CD14-positive monocyte (primary cell): ENCODE measurements at regions not wholly inside any gene's neighbourhood (a gene's known extent, or its start where the extent isn't known, plus 50 kb on each side); places are given as distances from the start of the nearest gene placed in this dataset.

ENCODE experiments used
- DNase-seq, 3 donors: peaks; one replicate each; pipeline ENCODE4 v3.0.0-alpha.2; 2011 to 2022
- H2AFZ ChIP-seq: 2 replicates; pipeline ENCODE4 v1.6.0; 2012; ENCODE audit warnings: mild to moderate bottlenecking, low read depth, low read length, inconsistent platforms; ENCODE audit not compliant: insufficient read depth, poor library complexity, severe bottlenecking
- H3K27ac ChIP-seq, 2 donors: 1 replicate in 1 of 2; 2 replicates in 1 of 2; pipeline ENCODE4 v1.5.1; 2012 to 2013; ENCODE audit warnings: low read length in 2 of 2, control low read depth in 1 of 2, inconsistent platforms in 1 of 2, low read depth in 1 of 2, mild to moderate bottlenecking in 1 of 2
- H3K27me3 ChIP-seq, 2 donors: one replicate each; pipeline versions ENCODE4 v1.6.0 to v1.6.1; 2011 to 2013; ENCODE audit warnings: low read length in 2 of 2; ENCODE audit not compliant: control insufficient read depth in 2 of 2, insufficient read depth in 2 of 2
- H3K36me3 ChIP-seq, 2 donors: replicated peaks in 1 of 2; 1 replicate in 1 of 2; 2 replicates in 1 of 2; pipeline versions ENCODE4 v1.5.1 to v1.6.1; 2012 to 2013; ENCODE audit warnings: low read length in 2 of 2, control low read depth in 1 of 2, inconsistent platforms in 1 of 2, mild to moderate bottlenecking in 1 of 2; ENCODE audit not compliant: insufficient read depth in 2 of 2, control insufficient read depth in 1 of 2
- H3K4me1 ChIP-seq, 2 donors: 1 replicate in 1 of 2; 2 replicates in 1 of 2; pipeline versions ENCODE4 v1.5.1 to v1.6.1; 2012 to 2013; ENCODE audit warnings: low read length in 2 of 2, control low read depth in 1 of 2, inconsistent platforms in 1 of 2, mild to moderate bottlenecking in 1 of 2, moderate library complexity in 1 of 2; ENCODE audit not compliant: insufficient read depth in 2 of 2, control insufficient read depth in 1 of 2
- H3K4me2 ChIP-seq: replicated peaks from 2 replicates; pipeline ENCODE3; 2012; ENCODE audit warnings: low read length, moderate library complexity, mild to moderate bottlenecking; ENCODE audit not compliant: poor library complexity, severe bottlenecking; ENCODE audit errors: extremely low read depth
- H3K4me3 ChIP-seq, 3 experiments: fragments of 200-600 bp in 1 of 3; sonication (generic) in 1 of 3; replicated peaks in 1 of 3; 1 replicate in 2 of 3; 2 replicates in 1 of 3; pipeline ENCODE4 v1.5.1; 2011 to 2013; ENCODE audit warnings: low read length in 3 of 3, mild to moderate bottlenecking in 3 of 3, control low read depth in 2 of 3, low read depth in 2 of 3, inconsistent platforms in 1 of 3, moderate library complexity in 1 of 3
- H3K79me2 ChIP-seq: 2 replicates; pipeline ENCODE4 v1.6.0; 2012; ENCODE audit warnings: mild to moderate bottlenecking, control low read depth, inconsistent platforms, low read length, moderate library complexity; ENCODE audit not compliant: insufficient read depth
- H3K9ac ChIP-seq: 2 replicates; pipeline ENCODE4 v1.6.0; 2017; ENCODE audit warnings: low read length, mild to moderate bottlenecking; ENCODE audit not compliant: insufficient read depth, poor library complexity, severe bottlenecking
- H3K9me3 ChIP-seq, 2 donors: replicated peaks in 1 of 2; 1 replicate in 1 of 2; 2 replicates in 1 of 2; pipeline versions ENCODE4 v1.5.1 to v1.6.1; 2012 to 2013; ENCODE audit warnings: low read length in 2 of 2, control low read depth in 1 of 2; ENCODE audit not compliant: control insufficient read depth in 1 of 2, insufficient read depth in 1 of 2
- H4K20me1 ChIP-seq: 2 replicates; pipeline ENCODE4 v1.6.0; 2012; ENCODE audit warnings: mild to moderate bottlenecking, low read length, control low read depth, moderate library complexity; ENCODE audit not compliant: insufficient read depth
- H3K27ac Mint-ChIP-seq, 7 donors: one replicate each; pipeline ENCODE4 v1.8.0; 2020; ENCODE audit warnings: mild to moderate bottlenecking in 7 of 7, mixed read lengths in 7 of 7, moderate library complexity in 6 of 7, inconsistent platforms in 2 of 7
- H3K27me3 Mint-ChIP-seq, 3 donors: one replicate each; pipeline ENCODE4 v1.8.0; 2021 to 2022; ENCODE audit warnings: low read depth in 3 of 3, mild to moderate bottlenecking in 3 of 3, mixed read lengths in 3 of 3, moderate library complexity in 3 of 3, inconsistent platforms in 1 of 3
- H3K36me3 Mint-ChIP-seq, 2 donors: one replicate each; pipeline ENCODE4 v1.8.0; 2020; ENCODE audit warnings: mixed read lengths in 2 of 2, inconsistent platforms in 1 of 2, mild to moderate bottlenecking in 1 of 2
- H3K4me1 Mint-ChIP-seq: one replicate; pipeline ENCODE4 v1.8.0; 2020; ENCODE audit warnings: mild to moderate bottlenecking, mixed read lengths
- H3K4me3 Mint-ChIP-seq, 2 donors: one replicate each; pipeline ENCODE4 v1.8.0; 2020; ENCODE audit warnings: mild to moderate bottlenecking in 2 of 2, mixed read lengths in 2 of 2, moderate library complexity in 1 of 2
- H3K9me3 Mint-ChIP-seq, 7 donors: one replicate each; pipeline ENCODE4 v1.8.0; 2020 to 2022; ENCODE audit warnings: mixed read lengths in 7 of 7, mild to moderate bottlenecking in 6 of 7, moderate library complexity in 6 of 7, inconsistent platforms in 2 of 7
- CTCF ChIP-seq: fragments of 200-600 bp; IDR thresholded peaks from one replicate; pipeline ENCODE4 v1.8.0; 2022; ENCODE audit warnings: antibody characterized with exemption, mild to moderate bottlenecking
- WGBS: methylation state at CpG from one replicate; pipeline ENCODE4 v1.1.5; 2013; ENCODE audit warnings: missing lambda C conversion rate; ENCODE audit not compliant: insufficient coverage; 5-methylcytosine and 5-hydroxymethylcytosine counted together
- intact Hi-C, 2 donors: fragments of 100-400 bp; cut with micrococcal nuclease; formaldehyde crosslinking; loops; one replicate each; pipeline versions ENCODE4 v1.15.0 to v1.15.1; 2023

GRCh38 chr11:100575860-100576717, 111.0 kb upstream of the ARHGAP42 start:
- Mint-ChIP-seq H3K9me3 (no peaks in the 10 kb centered on the region), H3K4me3 (no peak overlapping the region), H3K36me3 (no peaks in the 10 kb centered on the region), H3K27me3 (no peaks in the 10 kb centered on the region), H3K4me1 (no peaks in the 10 kb centered on the region), H3K27ac (no peak overlapping the region)
- intact Hi-C loops = loop anchor here in 1 of 2 donors (5.0 kb wide), 1 partner anchor 356 kb away; no protein-coding TSS in a partner anchor
- no peaks in the 10 kb centered on the region for H4K20me1 ChIP-seq
- H3K9ac ChIP-seq = no peak overlapping the region
- peak; percentile 39 for TF ChIP-seq CTCF
- H3K36me3 ChIP-seq = no peaks in the 10 kb centered on the region
- H3K4me3 ChIP-seq = no peak overlapping the region
- no peak overlapping the region for H3K4me2 ChIP-seq
- H3K9me3 ChIP-seq = no peaks in the 10 kb centered on the region
- no peaks in the 10 kb centered on the region for H3K4me1 ChIP-seq
- H3K27ac ChIP-seq = no peak overlapping the region
- DNase-seq = peak in 1 of 3 donors; percentile 11
- no peak overlapping the region for H2AFZ ChIP-seq
- no peaks in the 10 kb centered on the region for H3K79me2 ChIP-seq
- H3K27me3 ChIP-seq = no peaks in the 10 kb centered on the region
- WGBS = no CpG with 5 or more reads among the region's 4 CpGs

GRCh38 chr11:100576718-100577021, 110.4 kb upstream of the ARHGAP42 start:
- Mint-ChIP-seq H3K36me3 (no peaks in the 10 kb centered on the region), H3K9me3 (no peaks in the 10 kb centered on the region), H3K4me1 (no peaks in the 10 kb centered on the region), H3K4me3 (no peak overlapping the region), H3K27me3 (no peaks in the 10 kb centered on the region), H3K27ac (no peak overlapping the region)
- TF ChIP-seq CTCF = peak; percentile 4
- intact Hi-C loops = loop anchor here in 1 of 2 donors (5.0 kb wide), 1 partner anchor 356 kb away; no protein-coding TSS in a partner anchor
- no peak overlapping the region for H3K4me2 ChIP-seq
- H3K9ac ChIP-seq = no peak overlapping the region
- WGBS = no CpG with 5 or more reads among the region's 3 CpGs
- H3K27ac ChIP-seq = no peak overlapping the region
- no peaks in the 10 kb centered on the region for H3K9me3 ChIP-seq
- H3K27me3 ChIP-seq = no peaks in the 10 kb centered on the region
- no peaks in the 10 kb centered on the region for H3K79me2 ChIP-seq
- no peaks in the 10 kb centered on the region for H3K4me1 ChIP-seq
- DNase-seq = no peak
- no peak overlapping the region for H2AFZ ChIP-seq
- H3K36me3 ChIP-seq = no peaks in the 10 kb centered on the region
- H3K4me3 ChIP-seq = no peak overlapping the region
- H4K20me1 ChIP-seq = no peaks in the 10 kb centered on the region
